ENCODE measurements at regions not wholly inside any gene's neighbourhood (a gene's known extent, or its start where the extent isn't known, plus 50 kb on each side); places are given as distances from the start of the nearest gene placed in this dataset.

GRCh38 chr14:46034305-46034704, 617.3 kb downstream of the RPL10L start:
- no peak for TF ChIP-seq CHD2 (IDR thresholded peaks at IDR 0.05; ENCODE audit: low read length)
- TF ChIP-seq POU5F1 (IDR thresholded peaks at IDR 0.05; ENCODE audit: low read depth, low read length) = no peak
- TF ChIP-seq, protein P1, sequence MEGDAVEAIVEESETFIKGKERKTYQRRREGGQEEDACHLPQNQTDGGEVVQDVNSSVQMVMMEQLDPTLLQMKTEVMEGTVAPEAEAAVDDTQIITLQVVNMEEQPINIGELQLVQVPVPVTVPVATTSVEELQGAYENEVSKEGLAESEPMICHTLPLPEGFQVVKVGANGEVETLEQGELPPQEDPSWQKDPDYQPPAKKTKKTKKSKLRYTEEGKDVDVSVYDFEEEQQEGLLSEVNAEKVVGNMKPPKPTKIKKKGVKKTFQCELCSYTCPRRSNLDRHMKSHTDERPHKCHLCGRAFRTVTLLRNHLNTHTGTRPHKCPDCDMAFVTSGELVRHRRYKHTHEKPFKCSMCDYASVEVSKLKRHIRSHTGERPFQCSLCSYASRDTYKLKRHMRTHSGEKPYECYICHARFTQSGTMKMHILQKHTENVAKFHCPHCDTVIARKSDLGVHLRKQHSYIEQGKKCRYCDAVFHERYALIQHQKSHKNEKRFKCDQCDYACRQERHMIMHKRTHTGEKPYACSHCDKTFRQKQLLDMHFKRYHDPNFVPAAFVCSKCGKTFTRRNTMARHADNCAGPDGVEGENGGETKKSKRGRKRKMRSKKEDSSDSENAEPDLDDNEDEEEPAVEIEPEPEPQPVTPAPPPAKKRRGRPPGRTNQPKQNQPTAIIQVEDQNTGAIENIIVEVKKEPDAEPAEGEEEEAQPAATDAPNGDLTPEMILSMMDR (IDR thresholded peaks at IDR 0.05; ENCODE audit: control extremely low read depth in 1 of 3, insufficient read depth in 1 of 3, low read depth in 1 of 3, low read length in 3 of 3) = peak in 1 of 3 experiments; percentile 45; a peak in 2 of 4 replicates
- no peak for TF ChIP-seq EZH2 (IDR thresholded peaks at IDR 0.05; ENCODE audit: low read depth, low read length, severe bottlenecking)
- TF ChIP-seq SUZ12 (IDR thresholded peaks at IDR 0.05; ENCODE audit: low read length) = no peak
- no peak for TF ChIP-seq POLR2A (IDR thresholded peaks at IDR 0.05; ENCODE audit: control extremely low read depth in 1 of 2, low read depth in 2 of 2, low read length in 2 of 2)
- TF ChIP-seq, protein P2, sequence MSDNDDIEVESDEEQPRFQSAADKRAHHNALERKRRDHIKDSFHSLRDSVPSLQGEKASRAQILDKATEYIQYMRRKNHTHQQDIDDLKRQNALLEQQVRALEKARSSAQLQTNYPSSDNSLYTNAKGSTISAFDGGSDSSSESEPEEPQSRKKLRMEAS (IDR thresholded peaks at IDR 0.05) = no peak
- TF ChIP-seq BCL11A (IDR thresholded peaks at IDR 0.05; ENCODE audit: low read depth in 2 of 2, low read length in 2 of 2) = no peak

Data from H1 (cell line).